ENCODE measurements at regions not wholly inside any gene's neighbourhood (a gene's known extent, or its start where the extent isn't known, plus 50 kb on each side); places are given as distances from the start of the nearest gene placed in this dataset.
"Not testable (repeated sequence)": the region's sequence is repeated elsewhere in the genome, so short reads cannot be mapped to it uniquely, and the experiment has no call there.

DNA sequence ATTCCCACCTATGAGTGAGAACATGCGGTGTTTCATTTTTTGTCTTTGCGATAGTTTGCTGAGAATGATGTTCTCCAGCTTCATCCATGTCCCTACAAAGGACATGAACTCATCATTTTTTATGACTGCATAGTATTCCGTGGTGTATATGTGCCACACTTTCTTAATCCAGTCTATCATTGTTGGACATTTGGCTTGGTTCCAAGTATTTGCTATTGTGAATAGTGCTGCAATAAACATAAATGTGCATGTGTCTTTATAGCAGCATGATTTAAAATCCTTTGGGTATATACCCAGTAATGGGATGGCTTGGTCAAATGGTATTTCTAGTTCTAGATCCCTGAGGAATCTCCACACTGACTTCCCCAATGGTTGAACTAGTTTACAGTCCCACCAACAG, 138.9 kb upstream of the GNAI1 start:
- H3K4me1 Mint-ChIP-seq (ENCODE audit: low read depth); H3K9me3 Mint-ChIP-seq; H3K4me3 Mint-ChIP-seq; H3K36me3 Mint-ChIP-seq (ENCODE audit: low read depth); H3K27me3 Mint-ChIP-seq; H3K27ac Mint-ChIP-seq: not testable (repeated sequence)

DNA sequence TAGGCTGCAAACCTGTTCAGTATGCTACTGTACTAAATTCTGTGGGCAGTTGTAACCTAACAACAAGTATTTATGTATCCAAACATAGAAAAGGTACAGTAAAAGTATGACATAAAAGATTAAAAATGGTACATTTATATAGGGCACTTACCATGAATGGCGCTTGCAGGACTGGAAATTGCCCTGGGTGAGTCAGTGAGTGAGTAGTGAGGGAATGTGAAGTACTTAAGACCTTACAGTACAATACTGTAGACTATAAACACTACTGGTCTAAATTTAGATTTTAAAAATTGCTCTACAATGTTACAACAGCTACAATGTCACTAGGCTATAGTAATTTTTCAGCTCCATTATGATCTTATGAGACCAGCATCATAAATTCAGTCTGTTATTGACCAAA, 146.0 kb upstream of the GNAI1 start:
- Mint-ChIP-seq H3K36me3 (ENCODE audit: low read depth) (no peaks in the 10 kb centered on the region), H3K27me3 (no peaks in the 10 kb centered on the region), H3K4me3 (no peak overlapping the region), H3K27ac (no peak overlapping the region), H3K9me3 (no peaks in the 10 kb centered on the region), H3K4me1 (ENCODE audit: low read depth) (no peaks in the 10 kb centered on the region)

DNA sequence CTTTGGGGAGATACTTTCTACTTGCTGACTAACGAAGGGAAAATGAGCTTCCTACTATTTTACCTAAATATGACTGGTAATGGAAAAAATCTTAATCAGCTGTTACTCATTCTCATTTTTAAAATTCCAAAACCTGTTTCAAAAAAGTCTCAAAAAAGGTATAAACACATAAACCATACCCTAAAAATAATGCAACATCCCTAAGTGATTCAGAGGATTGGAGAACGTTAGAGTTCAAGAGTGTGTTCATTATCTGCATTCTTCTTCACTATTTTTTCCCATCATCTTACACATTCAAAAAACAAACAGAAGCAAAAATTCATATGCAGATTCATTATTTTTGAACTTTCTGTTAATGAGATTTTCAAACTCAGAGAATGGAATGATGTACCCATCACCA, 150.4 kb upstream of the GNAI1 start:
- no peaks in the 10 kb centered on the region for H3K4me1 Mint-ChIP-seq (ENCODE audit: low read depth)
- H3K4me3 Mint-ChIP-seq, result no peak overlapping the region
- H3K27ac Mint-ChIP-seq, result no peak overlapping the region
- H3K36me3 Mint-ChIP-seq (ENCODE audit: low read depth), result no peaks in the 10 kb centered on the region
- no peaks in the 10 kb centered on the region for H3K9me3 Mint-ChIP-seq
- no peaks in the 10 kb centered on the region for H3K27me3 Mint-ChIP-seq

DNA sequence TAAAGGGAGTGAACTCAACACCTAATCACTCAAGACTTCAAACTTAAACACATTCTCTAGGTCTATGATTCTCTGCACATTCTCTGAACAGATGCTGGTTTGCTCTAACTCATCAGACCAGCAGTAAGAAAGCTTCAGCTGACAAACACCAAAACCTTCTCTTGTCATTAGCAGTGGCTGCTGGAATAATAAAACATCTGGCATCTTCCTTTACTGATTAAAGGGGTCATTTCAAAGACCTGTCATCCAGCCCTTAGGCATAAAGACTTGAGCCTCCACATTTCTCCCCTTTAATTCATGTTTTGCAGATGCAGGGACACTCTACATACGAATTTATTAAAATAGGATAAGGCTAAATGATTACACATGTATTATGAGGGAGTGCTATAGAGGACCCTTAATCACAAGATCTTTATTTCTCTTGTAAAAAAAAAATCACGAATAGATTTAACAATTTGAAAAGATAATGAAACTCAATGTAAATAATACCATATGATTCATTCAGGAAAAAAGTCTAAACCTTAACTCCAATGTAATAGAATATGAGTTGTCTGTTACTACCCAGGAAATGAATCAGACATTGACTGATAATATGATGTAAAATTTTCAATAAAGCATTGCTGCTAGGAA, 152.4 kb upstream of the GNAI1 start:
- Mint-ChIP-seq H3K4me3 (no peak overlapping the region), H3K27me3 (no peaks in the 10 kb centered on the region), H3K36me3 (ENCODE audit: low read depth) (no peaks in the 10 kb centered on the region), H3K9me3 (no peaks in the 10 kb centered on the region), H3K4me1 (ENCODE audit: low read depth) (no peaks in the 10 kb centered on the region), H3K27ac (no peak overlapping the region)

DNA sequence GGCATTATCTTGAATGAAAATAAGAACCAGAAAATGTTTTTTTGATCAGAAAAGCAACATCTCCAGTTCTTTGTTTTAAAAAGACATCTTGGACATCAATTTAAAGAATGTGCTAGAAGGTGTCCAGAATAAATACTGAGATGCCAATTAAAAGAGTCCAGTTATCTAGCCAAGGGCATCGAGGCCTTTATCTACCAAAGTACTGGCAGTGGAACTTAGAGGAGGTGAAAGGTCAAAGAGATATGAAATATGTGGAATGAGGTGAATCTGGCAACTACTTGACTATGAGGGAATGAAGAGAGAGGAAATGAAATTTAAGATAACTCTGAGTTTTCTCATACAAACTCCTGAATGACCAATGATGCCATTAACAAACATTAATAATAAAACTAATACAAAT, 154.3 kb upstream of the GNAI1 start:
- H3K36me3 Mint-ChIP-seq (ENCODE audit: low read depth), result no peaks in the 10 kb centered on the region
- no peak overlapping the region for H3K27ac Mint-ChIP-seq
- peaks cover 5% of the 10 kb centered on the region for H3K4me1 Mint-ChIP-seq (ENCODE audit: low read depth)
- no peaks in the 10 kb centered on the region for H3K9me3 Mint-ChIP-seq
- no peaks in the 10 kb centered on the region for H3K27me3 Mint-ChIP-seq
- H3K4me3 Mint-ChIP-seq, result no peak overlapping the region

DNA sequence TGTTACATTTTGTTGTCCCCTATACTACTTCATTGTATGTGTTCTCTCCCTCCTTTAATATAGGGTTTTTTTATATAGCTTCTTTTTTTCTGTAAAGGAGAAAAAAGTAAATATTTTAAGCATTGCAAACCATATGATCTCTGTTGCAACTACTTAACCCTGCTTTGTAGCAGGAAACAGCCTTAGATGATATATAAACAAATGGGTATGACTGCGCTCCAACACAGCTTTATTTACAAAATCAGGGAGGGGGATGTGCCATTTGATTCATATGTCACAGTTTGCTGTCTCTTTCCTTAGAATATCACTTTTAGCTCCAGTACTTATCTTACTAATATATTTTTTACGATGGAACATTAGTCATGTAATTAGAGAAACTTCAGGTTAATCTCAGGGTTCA, 155.2 kb upstream of the GNAI1 start:
- Mint-ChIP-seq H3K27ac (no peak overlapping the region), H3K36me3 (ENCODE audit: low read depth) (no peaks in the 10 kb centered on the region), H3K4me1 (ENCODE audit: low read depth) (peaks cover 5% of the 10 kb centered on the region), H3K9me3 (no peaks in the 10 kb centered on the region), H3K4me3 (no peak overlapping the region), H3K27me3 (no peaks in the 10 kb centered on the region)

DNA sequence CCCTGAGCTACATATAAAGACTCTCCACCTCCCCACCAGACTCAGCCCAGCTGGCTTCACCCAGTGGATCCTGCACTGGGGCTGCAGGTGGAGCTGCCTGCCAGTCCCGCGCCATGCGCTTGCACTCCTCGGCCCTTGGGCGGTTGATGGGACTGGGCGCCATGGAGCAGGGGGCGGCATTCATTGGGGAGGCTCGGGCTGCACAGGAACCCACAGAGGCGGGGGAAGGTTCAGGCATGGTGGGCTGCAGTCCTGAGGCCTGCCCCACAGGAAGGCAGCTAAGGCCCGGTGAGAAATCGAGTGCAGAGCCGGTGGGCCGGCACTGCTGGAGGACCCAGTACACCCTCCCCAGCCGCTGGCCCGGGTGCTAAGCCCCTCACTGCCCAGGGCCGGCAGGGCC, 157.2 kb upstream of the GNAI1 start:
- no peaks in the 10 kb centered on the region for H3K9me3 Mint-ChIP-seq
- H3K27ac Mint-ChIP-seq, result no peak overlapping the region
- H3K36me3 Mint-ChIP-seq (ENCODE audit: low read depth), result no peaks in the 10 kb centered on the region
- H3K4me1 Mint-ChIP-seq (ENCODE audit: low read depth), result peaks cover 5% of the 10 kb centered on the region
- no peak overlapping the region for H3K4me3 Mint-ChIP-seq
- no peaks in the 10 kb centered on the region for H3K27me3 Mint-ChIP-seq

DNA sequence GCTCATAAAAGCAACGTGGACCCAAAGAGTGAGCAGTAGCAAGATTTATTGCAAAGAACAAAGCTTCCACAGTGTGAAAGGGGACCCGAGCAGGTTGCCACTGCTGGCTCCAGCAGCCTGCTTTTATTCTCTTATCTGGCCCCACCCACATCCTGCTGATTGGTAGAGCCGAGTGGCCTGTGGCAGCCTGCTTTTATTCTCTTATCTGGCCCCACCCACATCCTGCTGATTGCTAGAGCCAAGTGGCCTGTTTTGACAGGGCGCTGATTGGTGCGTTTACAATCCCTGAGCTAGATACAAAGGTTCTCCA, 158.0 kb upstream of the GNAI1 start:
- peak overlapping the region; percentile 77 for H3K4me3 Mint-ChIP-seq
- not testable (repeated sequence) for H3K27me3 Mint-ChIP-seq; H3K36me3 Mint-ChIP-seq (ENCODE audit: low read depth); H3K4me1 Mint-ChIP-seq (ENCODE audit: low read depth); H3K9me3 Mint-ChIP-seq; H3K27ac Mint-ChIP-seq

DNA sequence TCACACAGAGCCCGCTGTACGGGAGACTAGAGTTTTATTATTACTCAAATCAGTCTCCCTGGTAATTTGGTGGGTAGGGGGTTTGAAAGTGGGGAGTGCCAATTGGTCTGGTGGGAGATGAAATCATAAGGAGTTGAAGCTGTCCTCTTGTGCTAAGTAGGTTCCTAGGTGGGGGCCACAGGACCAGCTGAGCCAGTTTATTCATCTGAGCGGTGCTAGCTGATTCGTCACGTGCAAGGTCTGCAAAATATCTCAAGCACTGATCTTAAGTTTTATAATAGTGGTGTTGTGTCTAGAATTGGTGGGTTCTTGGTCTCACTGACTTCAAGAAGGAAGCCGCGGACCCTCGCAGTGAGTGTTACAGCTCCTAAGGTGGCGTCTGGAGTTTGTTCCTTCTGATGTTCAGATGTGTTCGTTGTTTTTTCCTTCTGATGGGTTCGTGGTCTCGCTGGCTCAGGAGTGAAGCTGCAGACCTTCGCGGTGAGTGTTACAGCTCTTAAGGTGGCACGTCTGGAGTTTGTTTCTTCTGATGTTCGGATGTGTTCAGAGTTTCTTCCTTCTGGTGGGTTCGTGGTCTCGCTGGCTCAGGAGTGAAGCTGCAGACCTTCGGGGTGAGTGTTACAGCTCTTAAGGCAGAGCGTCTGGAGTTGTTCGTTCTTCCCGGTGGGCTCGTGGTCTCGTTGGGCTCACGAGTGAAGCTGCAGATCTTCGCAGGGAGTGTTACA, 158.5 kb upstream of the GNAI1 start:
- not testable (repeated sequence) for H3K4me1 Mint-ChIP-seq (ENCODE audit: low read depth); H3K27ac Mint-ChIP-seq; H3K36me3 Mint-ChIP-seq (ENCODE audit: low read depth); H3K9me3 Mint-ChIP-seq; H3K27me3 Mint-ChIP-seq
- H3K4me3 Mint-ChIP-seq, result peak overlapping the region; percentile 77

DNA sequence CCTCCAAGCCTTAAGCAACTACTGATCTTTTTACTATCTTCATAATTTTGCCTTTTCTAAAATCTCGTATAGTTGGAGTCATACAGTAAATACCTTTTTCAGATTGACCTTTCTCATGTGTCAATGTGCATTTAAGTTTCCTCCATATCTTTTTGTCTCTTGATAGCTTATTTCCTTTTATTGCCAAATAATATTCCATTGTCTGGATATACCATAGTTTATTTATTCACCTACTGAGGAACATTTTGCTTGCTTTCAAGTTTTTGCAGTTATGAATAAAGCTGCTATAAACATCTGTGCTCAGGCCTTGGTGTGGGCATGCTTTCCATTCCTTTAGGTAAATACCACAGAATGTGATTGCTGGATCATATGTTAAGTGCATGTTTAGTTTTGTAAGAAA, 161.2 kb upstream of the GNAI1 start:
- Mint-ChIP-seq H3K4me3 (no peak overlapping the region), H3K27me3 (no peaks in the 10 kb centered on the region), H3K4me1 (ENCODE audit: low read depth) (peaks cover 5% of the 10 kb centered on the region), H3K9me3 (no peaks in the 10 kb centered on the region), H3K27ac (no peak overlapping the region), H3K36me3 (ENCODE audit: low read depth) (no peaks in the 10 kb centered on the region)

DNA sequence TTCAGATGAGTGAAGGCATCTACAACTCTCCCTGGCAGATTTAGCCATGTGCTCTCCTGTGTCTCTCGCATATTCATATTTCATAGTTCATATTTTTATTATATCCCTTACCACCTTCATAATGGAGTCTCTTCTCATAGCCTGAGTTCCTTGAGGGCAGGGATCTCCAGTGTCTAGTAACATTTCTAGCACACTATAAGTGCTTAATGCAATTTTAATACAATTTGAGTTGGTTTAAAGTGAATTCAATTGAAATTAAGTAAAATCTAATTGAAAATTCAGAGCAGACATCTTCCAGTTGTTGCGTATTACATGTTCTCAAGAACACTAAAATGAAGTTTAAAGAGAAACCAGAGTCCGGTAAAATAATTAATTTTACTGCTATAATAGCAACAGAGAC, 163.6 kb upstream of the GNAI1 start:
- H3K27me3 Mint-ChIP-seq, result no peaks in the 10 kb centered on the region
- no peaks in the 10 kb centered on the region for H3K9me3 Mint-ChIP-seq
- H3K36me3 Mint-ChIP-seq (ENCODE audit: low read depth), result no peaks in the 10 kb centered on the region
- H3K4me3 Mint-ChIP-seq, result no peak overlapping the region
- H3K27ac Mint-ChIP-seq, result no peak overlapping the region
- no peaks in the 10 kb centered on the region for H3K4me1 Mint-ChIP-seq (ENCODE audit: low read depth)

DNA sequence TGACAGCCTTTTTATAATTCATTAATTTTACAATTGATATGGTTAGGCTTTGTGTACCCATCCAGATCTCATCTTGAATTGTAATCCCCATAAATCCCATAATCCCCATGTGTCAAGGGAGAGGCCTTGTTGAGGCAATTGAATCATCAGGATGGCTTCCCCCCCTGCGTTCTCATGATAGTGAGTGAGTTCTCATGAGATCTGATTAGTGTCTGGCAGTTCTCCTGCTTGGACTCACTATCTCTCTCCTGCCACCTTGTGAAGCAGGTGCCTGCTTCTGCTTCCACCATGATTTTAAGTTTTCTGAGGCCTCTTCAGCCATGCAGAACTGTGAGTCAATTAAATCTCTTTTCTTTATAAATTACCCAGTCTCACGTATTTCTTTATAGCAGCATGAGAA, 165.7 kb upstream of the GNAI1 start:
- H3K27ac Mint-ChIP-seq, result no peak overlapping the region
- H3K4me3 Mint-ChIP-seq, result no peak overlapping the region
- H3K36me3 Mint-ChIP-seq (ENCODE audit: low read depth), result no peaks in the 10 kb centered on the region

DNA sequence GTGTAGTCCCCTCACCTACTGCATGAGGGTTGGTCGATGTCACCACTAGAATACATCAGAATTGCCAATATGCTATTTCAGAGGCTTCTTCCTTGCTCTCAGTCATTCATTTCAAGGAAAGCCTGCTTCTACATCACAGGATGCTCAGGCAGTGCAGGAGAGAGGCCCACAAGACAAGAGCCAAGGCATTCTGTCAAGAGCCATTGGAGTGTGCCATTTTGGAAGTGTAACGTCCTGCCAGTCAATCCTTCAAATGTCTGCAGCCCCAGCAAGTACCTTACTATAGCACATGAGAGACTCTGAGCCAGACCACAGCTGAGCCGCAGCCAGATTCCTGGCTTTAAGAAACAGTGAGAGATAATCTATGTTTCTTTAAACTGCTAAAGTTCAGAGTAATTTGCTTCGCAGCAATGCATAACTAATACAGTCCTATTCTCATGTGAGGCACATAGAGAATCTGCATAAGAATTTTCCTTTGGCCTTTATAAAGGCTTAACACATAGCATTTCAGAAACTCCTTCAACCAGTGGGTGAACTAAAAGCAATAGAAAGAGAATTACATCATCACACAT, 166.5 kb upstream of the GNAI1 start:
- no peaks in the 10 kb centered on the region for H3K27me3 Mint-ChIP-seq
- no peak overlapping the region for H3K4me3 Mint-ChIP-seq
- H3K4me1 Mint-ChIP-seq (ENCODE audit: low read depth), result no peaks in the 10 kb centered on the region
- H3K9me3 Mint-ChIP-seq, result no peaks in the 10 kb centered on the region
- no peak overlapping the region for H3K27ac Mint-ChIP-seq
- no peaks in the 10 kb centered on the region for H3K36me3 Mint-ChIP-seq (ENCODE audit: low read depth)

More for the DNA sequence above, 165.7 kb upstream of the GNAI1 start:
- Mint-ChIP-seq H3K9me3 (no peaks in the 10 kb centered on the region), H3K4me1 (ENCODE audit: low read depth) (no peaks in the 10 kb centered on the region), H3K27me3 (no peaks in the 10 kb centered on the region)

DNA sequence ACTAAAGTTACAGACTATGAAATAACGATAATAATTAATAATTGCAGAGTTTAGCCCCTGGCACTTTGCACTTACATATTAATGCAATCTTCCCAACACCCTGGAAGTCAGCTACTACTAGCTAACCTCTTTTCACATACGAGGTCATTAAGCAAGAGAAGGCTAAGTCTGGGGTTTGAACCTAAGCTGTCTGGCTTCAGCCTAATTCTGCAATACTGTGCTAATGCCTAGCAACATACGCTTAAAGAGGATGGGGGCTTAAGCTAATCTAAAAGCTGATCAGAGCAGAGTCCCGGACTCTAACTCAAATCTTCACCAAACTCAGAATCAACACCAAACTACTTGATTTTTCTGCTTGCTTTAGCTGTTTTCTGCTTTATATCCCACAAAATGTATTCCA, 168.7 kb upstream of the GNAI1 start:
- Mint-ChIP-seq H3K4me1 (ENCODE audit: low read depth) (no peaks in the 10 kb centered on the region), H3K4me3 (no peak overlapping the region), H3K27me3 (no peaks in the 10 kb centered on the region), H3K27ac (no peak overlapping the region), H3K36me3 (ENCODE audit: low read depth) (no peaks in the 10 kb centered on the region), H3K9me3 (no peaks in the 10 kb centered on the region)

DNA sequence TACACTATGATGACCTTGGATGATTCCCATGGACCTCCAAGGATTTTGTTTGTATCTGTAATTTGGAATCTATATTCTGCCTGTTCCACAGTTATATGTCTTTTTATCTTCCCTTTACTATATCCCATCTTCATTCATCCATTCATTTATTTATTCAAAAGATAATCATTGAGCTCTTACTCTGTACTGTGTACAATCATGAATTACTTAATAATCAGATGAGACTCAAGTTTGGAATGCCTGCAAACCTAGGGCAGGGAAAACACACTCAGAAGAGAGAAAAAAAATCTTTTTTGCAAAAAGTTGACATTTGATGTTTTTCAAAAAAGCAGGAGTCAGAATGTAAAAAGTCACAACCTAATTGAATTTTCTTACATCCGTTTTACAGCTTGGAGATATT, 170.2 kb upstream of the GNAI1 start:
- no peaks in the 10 kb centered on the region for H3K27me3 Mint-ChIP-seq
- H3K36me3 Mint-ChIP-seq (ENCODE audit: low read depth), result no peaks in the 10 kb centered on the region
- H3K9me3 Mint-ChIP-seq, result no peaks in the 10 kb centered on the region
- H3K27ac Mint-ChIP-seq, result no peak overlapping the region
- H3K4me3 Mint-ChIP-seq, result no peak overlapping the region
- H3K4me1 Mint-ChIP-seq (ENCODE audit: low read depth), result no peaks in the 10 kb centered on the region

DNA sequence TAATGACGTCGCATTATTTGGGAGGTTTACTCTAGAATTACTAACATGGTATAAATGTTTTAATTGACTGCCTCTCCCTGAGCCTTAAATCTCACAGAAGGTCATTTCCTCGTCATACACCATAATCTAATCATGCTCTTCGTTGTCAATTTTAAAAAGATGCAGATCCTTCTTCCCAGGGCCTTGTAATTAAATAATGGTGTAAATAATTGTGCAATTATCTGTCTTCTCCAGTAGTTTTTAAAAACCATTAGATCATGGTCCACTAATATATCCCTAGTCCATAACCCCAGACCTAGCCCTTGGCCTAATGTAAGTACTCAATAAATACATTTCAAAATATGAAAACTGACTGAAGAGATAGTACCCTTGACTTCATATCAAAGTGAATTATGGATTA, 181.5 kb upstream of the GNAI1 start:
- H3K27me3 Mint-ChIP-seq, result no peaks in the 10 kb centered on the region
- H3K4me3 Mint-ChIP-seq, result no peak overlapping the region
- no peaks in the 10 kb centered on the region for H3K9me3 Mint-ChIP-seq
- H3K36me3 Mint-ChIP-seq (ENCODE audit: low read depth), result no peaks in the 10 kb centered on the region
- no peaks in the 10 kb centered on the region for H3K4me1 Mint-ChIP-seq (ENCODE audit: low read depth)
- no peak overlapping the region for H3K27ac Mint-ChIP-seq
